ENCODE measurements at regions not wholly inside any gene's neighbourhood (a gene's known extent, or its start where the extent isn't known, plus 50 kb on each side); places are given as distances from the start of the nearest gene placed in this dataset.

DNA sequence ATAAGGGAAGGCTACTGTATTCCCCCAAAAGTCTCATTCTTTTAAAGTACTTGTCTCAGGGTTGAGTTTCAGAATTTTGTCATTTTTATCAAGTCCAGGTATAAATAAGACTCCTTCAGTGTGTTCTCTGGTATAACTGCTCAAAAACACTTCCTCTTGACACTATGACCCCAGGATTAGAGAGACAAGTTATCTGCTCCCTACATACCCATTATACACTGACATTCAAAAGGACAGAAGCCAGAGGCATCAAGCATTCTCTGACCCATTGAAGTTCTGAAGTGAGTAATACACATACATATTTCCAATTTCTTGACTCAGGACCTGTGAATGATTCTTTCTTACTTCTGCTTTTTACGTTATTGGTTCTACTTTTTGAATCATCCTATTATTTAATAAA lies 447.8 kb upstream of the CNTN5 start:
- no peaks in the 10 kb centered on the region for H3K27me3 Mint-ChIP-seq (ENCODE audit: insufficient read depth, unreplicated experiment)
- no peak for DNase-seq
- ChIA-PET CTCF (no interaction called here), POLR2A (no interaction called here)
- Histone ChIP-seq H3K36me3 (ENCODE audit: control insufficient read depth, insufficient read depth, low read length) (no peaks in the 10 kb centered on the region), H3K4me3 (ENCODE audit: low read depth, low read length) (no peak overlapping the region), H3K27me3 (replicated peaks; ENCODE audit: control insufficient read depth, insufficient read depth, low read length) (no peaks in the 10 kb centered on the region), H3K9me3 (no peaks in the 10 kb centered on the region), H3K4me1 (peaks cover 9% of the 10 kb centered on the region; the same call in 1 of the 2 replicates)
- BruUV-seq (replicated peaks), result no TSS peak
- peaks cover 6% of the 10 kb centered on the region for H3K4me1 Mint-ChIP-seq (ENCODE audit: low read depth, unreplicated experiment)
- no peak overlapping the region for H3K4me3 Mint-ChIP-seq (ENCODE audit: unreplicated experiment)
- TF ChIP-seq, protein P1, sequence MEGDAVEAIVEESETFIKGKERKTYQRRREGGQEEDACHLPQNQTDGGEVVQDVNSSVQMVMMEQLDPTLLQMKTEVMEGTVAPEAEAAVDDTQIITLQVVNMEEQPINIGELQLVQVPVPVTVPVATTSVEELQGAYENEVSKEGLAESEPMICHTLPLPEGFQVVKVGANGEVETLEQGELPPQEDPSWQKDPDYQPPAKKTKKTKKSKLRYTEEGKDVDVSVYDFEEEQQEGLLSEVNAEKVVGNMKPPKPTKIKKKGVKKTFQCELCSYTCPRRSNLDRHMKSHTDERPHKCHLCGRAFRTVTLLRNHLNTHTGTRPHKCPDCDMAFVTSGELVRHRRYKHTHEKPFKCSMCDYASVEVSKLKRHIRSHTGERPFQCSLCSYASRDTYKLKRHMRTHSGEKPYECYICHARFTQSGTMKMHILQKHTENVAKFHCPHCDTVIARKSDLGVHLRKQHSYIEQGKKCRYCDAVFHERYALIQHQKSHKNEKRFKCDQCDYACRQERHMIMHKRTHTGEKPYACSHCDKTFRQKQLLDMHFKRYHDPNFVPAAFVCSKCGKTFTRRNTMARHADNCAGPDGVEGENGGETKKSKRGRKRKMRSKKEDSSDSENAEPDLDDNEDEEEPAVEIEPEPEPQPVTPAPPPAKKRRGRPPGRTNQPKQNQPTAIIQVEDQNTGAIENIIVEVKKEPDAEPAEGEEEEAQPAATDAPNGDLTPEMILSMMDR (IDR thresholded peaks at IDR 0.05; ENCODE audit: insufficient read depth in 1 of 2, low read depth in 1 of 2, low read length in 1 of 2, severe bottlenecking in 1 of 2, unreplicated experiment in 1 of 2), result no peak
- H3K9me3 Mint-ChIP-seq (ENCODE audit: unreplicated experiment), result peaks cover 2% of the 10 kb centered on the region
- H3K36me3 Mint-ChIP-seq (ENCODE audit: insufficient read depth, unreplicated experiment), result no peaks in the 10 kb centered on the region
- H3K27ac Mint-ChIP-seq (ENCODE audit: unreplicated experiment), result no peak overlapping the region
- intact Hi-C loops (cut with micrococcal nuclease; ENCODE audit: unreplicated experiment), result no loop called here

DNA sequence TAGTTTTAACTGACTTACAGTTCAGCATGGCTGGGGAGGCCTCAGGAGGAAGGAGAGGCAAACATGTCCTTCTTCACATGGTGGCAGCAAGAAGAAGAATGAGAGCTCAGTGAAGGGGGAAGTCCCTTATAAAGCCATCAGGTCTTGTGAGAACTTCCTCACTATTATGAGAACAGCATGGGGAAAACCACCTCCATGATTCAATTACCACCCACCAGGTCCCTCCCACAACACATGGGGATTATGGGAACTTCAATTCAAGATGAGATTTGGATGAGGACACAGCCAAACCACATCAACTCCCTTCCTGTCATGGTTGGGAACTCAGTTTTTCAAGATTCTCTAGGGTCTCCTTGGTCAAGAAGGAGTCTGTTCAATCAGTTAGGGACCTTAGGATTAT lies 432.9 kb upstream of the CNTN5 start:
- no peaks in the 10 kb centered on the region for H3K27me3 Mint-ChIP-seq (ENCODE audit: insufficient read depth, unreplicated experiment)
- intact Hi-C loops (cut with micrococcal nuclease; ENCODE audit: unreplicated experiment), result no loop called here
- ChIA-PET CTCF (interaction anchor here (1.6 kb wide), 1 partner anchor 32 kb away, joined by 3 read pairs; no protein-coding TSS in a partner anchor), POLR2A (no interaction called here)
- no peaks in the 10 kb centered on the region for H3K4me1 ChIP-seq
- H3K4me3 Mint-ChIP-seq (ENCODE audit: unreplicated experiment), result no peak overlapping the region
- no peaks in the 10 kb centered on the region for H3K36me3 Mint-ChIP-seq (ENCODE audit: insufficient read depth, unreplicated experiment)
- BruUV-seq (replicated peaks), result no TSS peak
- TF ChIP-seq, protein P1 (IDR thresholded peaks at IDR 0.05; ENCODE audit: insufficient read depth in 1 of 2, low read depth in 1 of 2, low read length in 1 of 2, severe bottlenecking in 1 of 2, unreplicated experiment in 1 of 2), result no peak
- H3K27ac Mint-ChIP-seq (ENCODE audit: unreplicated experiment), result no peak overlapping the region
- no peaks in the 10 kb centered on the region for H3K4me1 Mint-ChIP-seq (ENCODE audit: low read depth, unreplicated experiment)
- H3K4me3 ChIP-seq (ENCODE audit: low read depth, low read length), result no peak overlapping the region
- no peaks in the 10 kb centered on the region for H3K36me3 ChIP-seq (ENCODE audit: control insufficient read depth, insufficient read depth, low read length)
- DNase-seq, result no peak
- no peaks in the 10 kb centered on the region for H3K27me3 ChIP-seq (replicated peaks; ENCODE audit: control insufficient read depth, insufficient read depth, low read length)
- H3K9me3 ChIP-seq, result no peaks in the 10 kb centered on the region
- no peaks in the 10 kb centered on the region for H3K9me3 Mint-ChIP-seq (ENCODE audit: unreplicated experiment)

DNA sequence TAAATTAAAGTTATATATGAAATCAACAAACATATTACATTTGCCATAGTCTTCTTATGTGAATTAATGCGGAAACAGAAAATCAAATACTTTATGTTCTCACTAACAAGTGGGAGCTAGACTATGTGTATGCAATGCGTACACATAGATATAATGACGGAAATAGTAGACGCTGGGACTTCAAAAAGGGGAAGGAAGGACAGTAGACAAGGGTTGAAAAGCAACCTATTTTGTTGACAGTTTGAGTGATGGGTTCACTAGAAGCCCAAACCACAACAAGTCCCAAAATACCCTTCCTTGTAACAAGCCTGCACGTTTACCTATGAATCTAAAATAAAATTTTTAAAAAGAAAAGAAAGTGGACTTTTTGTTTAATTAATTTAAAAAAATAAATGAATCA lies 430.8 kb upstream of the CNTN5 start:
- ChIA-PET POLR2A (no interaction called here), CTCF (no interaction called here)
- no peaks in the 10 kb centered on the region for H3K27me3 Mint-ChIP-seq (ENCODE audit: insufficient read depth, unreplicated experiment)
- intact Hi-C loops (cut with micrococcal nuclease; ENCODE audit: unreplicated experiment), result no loop called here
- H3K36me3 Mint-ChIP-seq (ENCODE audit: insufficient read depth, unreplicated experiment), result no peaks in the 10 kb centered on the region
- H3K36me3 ChIP-seq (ENCODE audit: control insufficient read depth, insufficient read depth, low read length), result no peaks in the 10 kb centered on the region
- no peaks in the 10 kb centered on the region for H3K4me1 ChIP-seq
- no peak overlapping the region for H3K4me3 Mint-ChIP-seq (ENCODE audit: unreplicated experiment)
- DNase-seq, result no peak
- H3K4me1 Mint-ChIP-seq (ENCODE audit: low read depth, unreplicated experiment), result no peaks in the 10 kb centered on the region
- H3K4me3 ChIP-seq (ENCODE audit: low read depth, low read length), result no peak overlapping the region
- H3K27me3 ChIP-seq (replicated peaks; ENCODE audit: control insufficient read depth, insufficient read depth, low read length), result no peaks in the 10 kb centered on the region
- no TSS peak for BruUV-seq (replicated peaks)
- TF ChIP-seq, protein P1 (IDR thresholded peaks at IDR 0.05; ENCODE audit: insufficient read depth in 1 of 2, low read depth in 1 of 2, low read length in 1 of 2, severe bottlenecking in 1 of 2, unreplicated experiment in 1 of 2), result no peak
- H3K27ac Mint-ChIP-seq (ENCODE audit: unreplicated experiment), result no peak overlapping the region
- no peaks in the 10 kb centered on the region for H3K9me3 ChIP-seq
- H3K9me3 Mint-ChIP-seq (ENCODE audit: unreplicated experiment), result no peaks in the 10 kb centered on the region
